C4-2B (cell line): ENCODE measurements at regions not wholly inside any gene's neighbourhood (a gene's known extent, or its start where the extent isn't known, plus 50 kb on each side); places are given as distances from the start of the nearest gene placed in this dataset.

Experiments
- CTCF ChIP-seq: fragments of 450-650 bp; conservative IDR thresholded peaks from 2 replicates; pipeline ENCODE4 v1.5.1; 2017; ENCODE audit warnings: mild to moderate bottlenecking
- ZFX ChIP-seq: fragments of 450-650 bp; IDR thresholded peaks from 2 replicates; pipeline ENCODE4 v1.6.1; 2017

GRCh38 chr2:203591642-203592041, 56.5 kb upstream of the RAPH1 start:
- no peak for TF ChIP-seq CTCF
- no peak for TF ChIP-seq ZFX
